ENCODE measurements at regions not wholly inside any gene's neighbourhood (a gene's known extent, or its start where the extent isn't known, plus 50 kb on each side); places are given as distances from the start of the nearest gene placed in this dataset.
"Not testable (repeated sequence)": the region's sequence is repeated elsewhere in the genome, so short reads cannot be mapped to it uniquely, and the experiment has no call there.

GRCh38 chr1:220966473-220966872 lies 87.2 kb downstream of the HLX start:
- Mint-ChIP-seq H3K27me3 (no peaks in the 10 kb centered on the region), H3K9me3 (peaks cover 0 to 15% (median 11%) of the 10 kb centered on the region in 7 donors)

GRCh38 chr1:220966881-220967611 lies 87.8 kb downstream of the HLX start:
- no peak for DNase-seq
- ATAC-seq (ENCODE audit: low read depth in 2 of 2), result no peak
- Mint-ChIP-seq H3K4me3 (no peak overlapping the region), H3K27ac (no peak overlapping the region), H3K4me1 (no peaks in the 10 kb centered on the region), H3K27me3 (no peaks in the 10 kb centered on the region), H3K36me3 (peaks cover 0 to 9% of the 10 kb centered on the region in 2 donors), H3K9me3 (peaks cover 0 to 15% (median 11%) of the 10 kb centered on the region in 7 donors)

More at GRCh38 chr1:220966473-220966872, 87.2 kb downstream of the HLX start:
- no peak for DNase-seq
- peaks cover 0 to 3% (median 0%) of the 10 kb centered on the region in 3 donors for H3K4me1 Mint-ChIP-seq
- no peak overlapping the region for H3K27ac Mint-ChIP-seq
- no peak for ATAC-seq (ENCODE audit: low read depth in 2 of 2)
- H3K4me3 Mint-ChIP-seq, result no peak overlapping the region
- H3K36me3 Mint-ChIP-seq, result peaks cover 0 to 9% of the 10 kb centered on the region in 2 donors

- H3K27ac Mint-ChIP-seq, result no peak overlapping the region
- H3K4me1 Mint-ChIP-seq, result no peaks in the 10 kb centered on the region
- ATAC-seq (ENCODE audit: low read depth in 2 of 2) (no peak), DNase-seq (no peak)
- H3K4me3 Mint-ChIP-seq, result no peak overlapping the region
- peaks cover 0 to 22% (median 11%) of the 10 kb centered on the region in 7 donors for H3K9me3 Mint-ChIP-seq
- no peaks in the 10 kb centered on the region for H3K27me3 Mint-ChIP-seq
- H3K36me3 Mint-ChIP-seq, result peaks cover 0 to 9% of the 10 kb centered on the region in 2 donors
Measured at GRCh38 chr1:220967911-220968310, 88.7 kb downstream of the HLX start.

- H3K27ac Mint-ChIP-seq; ATAC-seq (ENCODE audit: low read depth in 2 of 2): not testable (repeated sequence)
Measured at GRCh38 chr1:220969281-220969680, 90.0 kb downstream of the HLX start.

GRCh38 chr1:220970311-220970710 lies 91.1 kb downstream of the HLX start:
- ATAC-seq (ENCODE audit: low read depth in 2 of 2), result no peak
- H3K9me3 Mint-ChIP-seq, result peaks cover 0 to 17% (median 3%) of the 10 kb centered on the region in 7 donors
- H3K27me3 Mint-ChIP-seq, result no peaks in the 10 kb centered on the region
- no peak overlapping the region for H3K4me3 Mint-ChIP-seq
- no peaks in the 10 kb centered on the region for H3K36me3 Mint-ChIP-seq
- DNase-seq, result no peak
- no peak overlapping the region for H3K27ac Mint-ChIP-seq
- H3K4me1 Mint-ChIP-seq, result no peaks in the 10 kb centered on the region

More at GRCh38 chr1:220969281-220969680, 90.0 kb downstream of the HLX start:
- not testable (repeated sequence) for H3K4me1 Mint-ChIP-seq, DNase-seq, H3K27me3 Mint-ChIP-seq, H3K36me3 Mint-ChIP-seq, H3K4me3 Mint-ChIP-seq
- peaks cover 0 to 19% (median 6%) of the 10 kb centered on the region in 7 donors for H3K9me3 Mint-ChIP-seq

- Mint-ChIP-seq H3K36me3 (no peaks in the 10 kb centered on the region), H3K27me3 (no peaks in the 10 kb centered on the region), H3K4me3 (no peak overlapping the region), H3K27ac (no peak overlapping the region), H3K9me3 (peaks cover 0 to 17% (median 3%) of the 10 kb centered on the region in 7 donors), H3K4me1 (no peaks in the 10 kb centered on the region)
- DNase-seq, result no peak
- ATAC-seq (ENCODE audit: low read depth in 2 of 2), result no peak
Measured at GRCh38 chr1:220971221-220971620, 92.0 kb downstream of the HLX start.

- H3K4me3 Mint-ChIP-seq, result no peak overlapping the region
- no peak for ATAC-seq (ENCODE audit: low read depth in 2 of 2)
Measured at GRCh38 chr1:220974431-220974830, 95.2 kb downstream of the HLX start.

GRCh38 chr1:220976390-220976789 lies 97.1 kb downstream of the HLX start:
- Mint-ChIP-seq H3K4me1 (no peaks in the 10 kb centered on the region), H3K4me3 (no peak overlapping the region), H3K27ac (no peak overlapping the region), H3K9me3 (peaks cover 0 to 12% (median 2%) of the 10 kb centered on the region in 7 donors), H3K36me3 (no peaks in the 10 kb centered on the region), H3K27me3 (no peaks in the 10 kb centered on the region)
- DNase-seq, result no peak
- no peak for ATAC-seq (ENCODE audit: low read depth in 2 of 2)

More at GRCh38 chr1:220974431-220974830, 95.2 kb downstream of the HLX start:
- DNase-seq, result no peak
- no peaks in the 10 kb centered on the region for H3K36me3 Mint-ChIP-seq
- peaks cover 0 to 12% (median 3%) of the 10 kb centered on the region in 7 donors for H3K9me3 Mint-ChIP-seq
- H3K27ac Mint-ChIP-seq, result no peak overlapping the region
- H3K4me1 Mint-ChIP-seq, result no peaks in the 10 kb centered on the region
- H3K27me3 Mint-ChIP-seq, result no peaks in the 10 kb centered on the region

- no peak for ATAC-seq (ENCODE audit: low read depth in 2 of 2)
- no peaks in the 10 kb centered on the region for H3K27me3 Mint-ChIP-seq
- H3K4me1 Mint-ChIP-seq, result no peaks in the 10 kb centered on the region
- no peaks in the 10 kb centered on the region for H3K36me3 Mint-ChIP-seq
- no peak for DNase-seq
- H3K27ac Mint-ChIP-seq, result no peak overlapping the region
- peaks cover 0 to 9% (median 0%) of the 10 kb centered on the region in 7 donors for H3K9me3 Mint-ChIP-seq
- no peak overlapping the region for H3K4me3 Mint-ChIP-seq
Measured at GRCh38 chr1:220979371-220979770, 100.1 kb downstream of the HLX start.

GRCh38 chr1:220982686-220983085 lies 103.4 kb downstream of the HLX start:
- Mint-ChIP-seq H3K27me3 (no peaks in the 10 kb centered on the region), H3K4me1 (no peaks in the 10 kb centered on the region), H3K27ac (no peak overlapping the region), H3K9me3 (peaks cover 0 to 13% (median 1%) of the 10 kb centered on the region in 7 donors), H3K36me3 (peaks cover 0 to 2% of the 10 kb centered on the region in 2 donors), H3K4me3 (no peak overlapping the region)
- no peak for DNase-seq
- no peak for ATAC-seq (ENCODE audit: low read depth in 2 of 2)

GRCh38 chr1:220983877-220984635 lies 104.8 kb downstream of the HLX start:
- no peak overlapping the region for H3K27ac Mint-ChIP-seq
- H3K4me3 Mint-ChIP-seq, result no peak overlapping the region
- peaks cover 2% of the 10 kb centered on the region in 3 donors for H3K4me1 Mint-ChIP-seq
- peaks cover 1 to 16% of the 10 kb centered on the region in 2 donors for H3K36me3 Mint-ChIP-seq
- DNase-seq, result no peak
- H3K9me3 Mint-ChIP-seq, result peaks cover 5 to 26% (median 13%) of the 10 kb centered on the region in 7 donors
- ATAC-seq (ENCODE audit: low read depth in 2 of 2), result no peak
- H3K27me3 Mint-ChIP-seq, result no peaks in the 10 kb centered on the region

- H3K4me3 Mint-ChIP-seq, result no peak overlapping the region
- H3K4me1 Mint-ChIP-seq, result peaks cover 8 to 19% (median 16%) of the 10 kb centered on the region in 3 donors
- ATAC-seq (ENCODE audit: low read depth in 2 of 2) (no peak), DNase-seq (no peak)
- H3K9me3 Mint-ChIP-seq, result peaks cover 11 to 36% (median 24%) of the 10 kb centered on the region in 7 donors
- H3K27ac Mint-ChIP-seq, result no peak overlapping the region
- peaks cover 0 to 5% (median 5%) of the 10 kb centered on the region in 3 donors for H3K27me3 Mint-ChIP-seq
- H3K36me3 Mint-ChIP-seq, result peaks cover 10 to 28% of the 10 kb centered on the region in 2 donors
Measured at GRCh38 chr1:220990427-220991339, 111.4 kb downstream of the HLX start.

- ATAC-seq (ENCODE audit: low read depth in 2 of 2) (no peak), DNase-seq (no peak)
- peaks cover 8 to 19% (median 16%) of the 10 kb centered on the region in 3 donors for H3K4me1 Mint-ChIP-seq
- H3K4me3 Mint-ChIP-seq, result no peak overlapping the region
- peaks cover 10 to 28% of the 10 kb centered on the region in 2 donors for H3K36me3 Mint-ChIP-seq
- peaks cover 0 to 5% (median 5%) of the 10 kb centered on the region in 3 donors for H3K27me3 Mint-ChIP-seq
- H3K9me3 Mint-ChIP-seq, result peaks cover 11 to 34% (median 24%) of the 10 kb centered on the region in 7 donors
- H3K27ac Mint-ChIP-seq, result no peak overlapping the region
Measured at GRCh38 chr1:220991506-220991905, 112.3 kb downstream of the HLX start.
